ENCODE measurements at regions not wholly inside any gene's neighbourhood (a gene's known extent, or its start where the extent isn't known, plus 50 kb on each side); places are given as distances from the start of the nearest gene placed in this dataset.

GRCh38 chr7:46705386-46706255 is 784.5 kb upstream of the IGFBP3 start:
- Mint-ChIP-seq H3K27me3 (no peaks in the 10 kb centered on the region), H3K9me3 (peaks cover 1% of the 10 kb centered on the region), H3K36me3 (no peaks in the 10 kb centered on the region), H3K4me1 (no peaks in the 10 kb centered on the region), H3K4me3 (no peak overlapping the region), H3K27ac (no peak overlapping the region)
- no peak for DNase-seq

GRCh38 chr7:46696741-46697140 is 775.7 kb upstream of the IGFBP3 start:
- no peaks in the 10 kb centered on the region for H3K27me3 Mint-ChIP-seq
- H3K27ac Mint-ChIP-seq: no peak overlapping the region
- no peaks in the 10 kb centered on the region for H3K4me1 Mint-ChIP-seq
- no peak overlapping the region for H3K4me3 Mint-ChIP-seq
- no peak for DNase-seq
- H3K9me3 Mint-ChIP-seq: peaks cover 2% of the 10 kb centered on the region
- no peaks in the 10 kb centered on the region for H3K36me3 Mint-ChIP-seq

GRCh38 chr7:46695051-46695708 is 774.1 kb upstream of the IGFBP3 start:
- H3K4me1 Mint-ChIP-seq: no peaks in the 10 kb centered on the region
- peaks cover 2% of the 10 kb centered on the region for H3K9me3 Mint-ChIP-seq
- H3K36me3 Mint-ChIP-seq: no peaks in the 10 kb centered on the region
- H3K27me3 Mint-ChIP-seq: no peaks in the 10 kb centered on the region
- no peak overlapping the region for H3K27ac Mint-ChIP-seq
- H3K4me3 Mint-ChIP-seq: no peak overlapping the region
- no peak for DNase-seq

- no peak for DNase-seq
- Mint-ChIP-seq H3K27ac (no peak overlapping the region), H3K9me3 (peaks cover 2% of the 10 kb centered on the region), H3K4me1 (no peaks in the 10 kb centered on the region), H3K4me3 (no peak overlapping the region), H3K27me3 (no peaks in the 10 kb centered on the region), H3K36me3 (no peaks in the 10 kb centered on the region)
These were observed 773.0 kb upstream of the IGFBP3 start for GRCh38 chr7:46694058-46694457.

- Mint-ChIP-seq H3K9me3 (peaks cover 2% of the 10 kb centered on the region), H3K36me3 (no peaks in the 10 kb centered on the region), H3K27me3 (no peaks in the 10 kb centered on the region), H3K4me1 (no peaks in the 10 kb centered on the region), H3K27ac (no peak overlapping the region), H3K4me3 (no peak overlapping the region)
- no peak for DNase-seq
These were observed 766.1 kb upstream of the IGFBP3 start for GRCh38 chr7:46687203-46687602.

GRCh38 chr7:46685051-46685450 is 764.0 kb upstream of the IGFBP3 start:
- no peaks in the 10 kb centered on the region for H3K4me1 Mint-ChIP-seq
- H3K27me3 Mint-ChIP-seq: no peaks in the 10 kb centered on the region
- no peak overlapping the region for H3K27ac Mint-ChIP-seq
- H3K9me3 Mint-ChIP-seq: peaks cover 2% of the 10 kb centered on the region
- H3K4me3 Mint-ChIP-seq: no peak overlapping the region
- no peaks in the 10 kb centered on the region for H3K36me3 Mint-ChIP-seq
- DNase-seq: no peak

GRCh38 chr7:46682836-46683624 is 762.0 kb upstream of the IGFBP3 start:
- no peaks in the 10 kb centered on the region for H3K36me3 Mint-ChIP-seq
- no peak overlapping the region for H3K4me3 Mint-ChIP-seq
- H3K27ac Mint-ChIP-seq: no peak overlapping the region

GRCh38 chr7:46681865-46682503 is 760.9 kb upstream of the IGFBP3 start:
- H3K4me1 Mint-ChIP-seq: no peaks in the 10 kb centered on the region
- H3K27ac Mint-ChIP-seq: no peak overlapping the region
- no peak for DNase-seq
- H3K4me3 Mint-ChIP-seq: no peak overlapping the region
- H3K27me3 Mint-ChIP-seq: no peaks in the 10 kb centered on the region
- no peaks in the 10 kb centered on the region for H3K36me3 Mint-ChIP-seq
- peaks cover 2% of the 10 kb centered on the region for H3K9me3 Mint-ChIP-seq

More at GRCh38 chr7:46682836-46683624, 762.0 kb upstream of the IGFBP3 start:
- H3K9me3 Mint-ChIP-seq: peaks cover 2% of the 10 kb centered on the region
- no peaks in the 10 kb centered on the region for H3K27me3 Mint-ChIP-seq
- H3K4me1 Mint-ChIP-seq: no peaks in the 10 kb centered on the region
- DNase-seq: no peak

GRCh38 chr7:46680147-46680546 is 759.1 kb upstream of the IGFBP3 start:
- no peak for DNase-seq
- H3K4me3 Mint-ChIP-seq: no peak overlapping the region
- H3K36me3 Mint-ChIP-seq: no peaks in the 10 kb centered on the region
- no peaks in the 10 kb centered on the region for H3K9me3 Mint-ChIP-seq
- H3K4me1 Mint-ChIP-seq: no peaks in the 10 kb centered on the region
- H3K27me3 Mint-ChIP-seq: no peaks in the 10 kb centered on the region
- no peak overlapping the region for H3K27ac Mint-ChIP-seq

- Mint-ChIP-seq H3K9me3 (no peaks in the 10 kb centered on the region), H3K27me3 (no peaks in the 10 kb centered on the region), H3K4me1 (no peaks in the 10 kb centered on the region), H3K27ac (no peak overlapping the region), H3K4me3 (no peak overlapping the region), H3K36me3 (no peaks in the 10 kb centered on the region)
- no peak for DNase-seq
These were observed 758.6 kb upstream of the IGFBP3 start for GRCh38 chr7:46679671-46680070.

GRCh38 chr7:46678421-46678820 is 757.3 kb upstream of the IGFBP3 start:
- Mint-ChIP-seq H3K36me3 (no peaks in the 10 kb centered on the region), H3K27ac (no peak overlapping the region), H3K27me3 (no peaks in the 10 kb centered on the region), H3K9me3 (no peaks in the 10 kb centered on the region), H3K4me3 (no peak overlapping the region), H3K4me1 (no peaks in the 10 kb centered on the region)
- no peak for DNase-seq

- Mint-ChIP-seq H3K27ac (no peak overlapping the region), H3K9me3 (no peaks in the 10 kb centered on the region), H3K27me3 (no peaks in the 10 kb centered on the region), H3K4me3 (no peak overlapping the region), H3K36me3 (no peaks in the 10 kb centered on the region), H3K4me1 (no peaks in the 10 kb centered on the region)
- DNase-seq: no peak
These were observed 754.4 kb upstream of the IGFBP3 start for GRCh38 chr7:46675456-46675855.

- no peaks in the 10 kb centered on the region for H3K36me3 Mint-ChIP-seq
These were observed 751.8 kb upstream of the IGFBP3 start for GRCh38 chr7:46672861-46673260.

GRCh38 chr7:46671108-46671769 is 750.2 kb upstream of the IGFBP3 start:
- Mint-ChIP-seq H3K27ac (no peak overlapping the region), H3K4me3 (no peak overlapping the region), H3K27me3 (no peaks in the 10 kb centered on the region), H3K9me3 (peaks cover 2% of the 10 kb centered on the region), H3K36me3 (no peaks in the 10 kb centered on the region), H3K4me1 (no peaks in the 10 kb centered on the region)
- no peak for DNase-seq

More at GRCh38 chr7:46672861-46673260, 751.8 kb upstream of the IGFBP3 start:
- no peaks in the 10 kb centered on the region for H3K27me3 Mint-ChIP-seq
- H3K27ac Mint-ChIP-seq: no peak overlapping the region
- H3K9me3 Mint-ChIP-seq: no peaks in the 10 kb centered on the region
- no peaks in the 10 kb centered on the region for H3K4me1 Mint-ChIP-seq
- H3K4me3 Mint-ChIP-seq: no peak overlapping the region
- DNase-seq: no peak
